B cell (primary cell): ENCODE measurements at regions not wholly inside any gene's neighbourhood (a gene's known extent, or its start where the extent isn't known, plus 50 kb on each side); places are given as distances from the start of the nearest gene placed in this dataset.

Experiments
- EZH2 ChIP-seq: IDR thresholded peaks from 2 replicates; pipeline ENCODE4 v1.6.1; 2012; ENCODE audit warnings: borderline replicate concordance, low read depth, mild to moderate bottlenecking, moderate library complexity, low read length; ENCODE audit not compliant: insufficient read depth, poor library complexity, severe bottlenecking
- TF ChIP-seq, protein P1 (sequence below): fragments of 200-600 bp; IDR thresholded peaks from one replicate; pipeline ENCODE4 v1.8.0; 2022; ENCODE audit warnings: antibody characterized with exemption, mild to moderate bottlenecking

- TF ChIP-seq, protein P1, sequence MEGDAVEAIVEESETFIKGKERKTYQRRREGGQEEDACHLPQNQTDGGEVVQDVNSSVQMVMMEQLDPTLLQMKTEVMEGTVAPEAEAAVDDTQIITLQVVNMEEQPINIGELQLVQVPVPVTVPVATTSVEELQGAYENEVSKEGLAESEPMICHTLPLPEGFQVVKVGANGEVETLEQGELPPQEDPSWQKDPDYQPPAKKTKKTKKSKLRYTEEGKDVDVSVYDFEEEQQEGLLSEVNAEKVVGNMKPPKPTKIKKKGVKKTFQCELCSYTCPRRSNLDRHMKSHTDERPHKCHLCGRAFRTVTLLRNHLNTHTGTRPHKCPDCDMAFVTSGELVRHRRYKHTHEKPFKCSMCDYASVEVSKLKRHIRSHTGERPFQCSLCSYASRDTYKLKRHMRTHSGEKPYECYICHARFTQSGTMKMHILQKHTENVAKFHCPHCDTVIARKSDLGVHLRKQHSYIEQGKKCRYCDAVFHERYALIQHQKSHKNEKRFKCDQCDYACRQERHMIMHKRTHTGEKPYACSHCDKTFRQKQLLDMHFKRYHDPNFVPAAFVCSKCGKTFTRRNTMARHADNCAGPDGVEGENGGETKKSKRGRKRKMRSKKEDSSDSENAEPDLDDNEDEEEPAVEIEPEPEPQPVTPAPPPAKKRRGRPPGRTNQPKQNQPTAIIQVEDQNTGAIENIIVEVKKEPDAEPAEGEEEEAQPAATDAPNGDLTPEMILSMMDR, result no peak
- TF ChIP-seq EZH2, result no peak
Observed at GRCh38 chr5:57335092-57335660, 147.4 kb downstream of the ACTBL2 start.
